ENCODE measurements at regions not wholly inside any gene's neighbourhood (a gene's known extent, or its start where the extent isn't known, plus 50 kb on each side); places are given as distances from the start of the nearest gene placed in this dataset.

DNA sequence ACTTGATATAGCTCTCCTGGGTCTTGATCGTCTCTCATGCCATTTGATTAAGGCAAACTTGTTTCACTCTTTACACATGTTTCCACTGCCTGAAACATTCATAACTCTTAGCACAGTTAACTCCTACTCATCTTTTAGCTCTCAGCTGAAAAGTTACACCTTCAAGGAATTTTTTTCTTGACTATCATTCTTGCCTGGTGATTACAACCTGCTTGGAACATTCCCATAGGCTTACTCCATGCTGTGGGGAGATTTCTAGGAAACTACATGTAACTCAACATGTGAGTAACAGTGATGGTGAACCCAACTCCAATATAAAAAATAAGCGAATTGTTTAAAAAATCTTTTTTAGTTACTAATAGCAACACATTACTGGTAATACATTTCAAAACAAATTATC, 224.1 kb upstream of the MPDZ start:
- H3K27me3 ChIP-seq (ENCODE audit: control insufficient read depth in 2 of 2, insufficient read depth in 1 of 2, low read length in 1 of 2), result no peaks in the 10 kb centered on the region
- 98% methylated on average over 2 of the region's 2 CpGs for WGBS
- DNase-seq (ENCODE audit: low read depth in 6 of 9, low spot score in 9 of 9), result no peak
- H3K36me3 ChIP-seq (ENCODE audit: control insufficient read depth in 2 of 2, insufficient read depth in 2 of 2, low read length in 1 of 2), result no peaks in the 10 kb centered on the region
- H3K4me1 ChIP-seq (ENCODE audit: control insufficient read depth in 2 of 2, insufficient read depth in 2 of 2, low read length in 2 of 2), result no peaks in the 10 kb centered on the region
- H3K9me3 ChIP-seq (ENCODE audit: control insufficient read depth in 2 of 2, insufficient read depth in 1 of 2, low read length in 1 of 2), result no peaks in the 10 kb centered on the region
- no peak overlapping the region for H3K27ac ChIP-seq (ENCODE audit: low read depth in 1 of 2, low read length in 1 of 2)
- H3K4me3 ChIP-seq (ENCODE audit: low read length in 2 of 2), result no peak overlapping the region

- Histone ChIP-seq H3K27ac (ENCODE audit: low read depth in 1 of 2, low read length in 1 of 2) (no peak overlapping the region), H3K27me3 (ENCODE audit: control insufficient read depth in 2 of 2, insufficient read depth in 1 of 2, low read length in 1 of 2) (no peaks in the 10 kb centered on the region), H3K36me3 (ENCODE audit: control insufficient read depth in 2 of 2, insufficient read depth in 2 of 2, low read length in 1 of 2) (no peaks in the 10 kb centered on the region), H3K4me3 (ENCODE audit: low read length in 2 of 2) (no peak overlapping the region), H3K4me1 (ENCODE audit: control insufficient read depth in 2 of 2, insufficient read depth in 2 of 2, low read length in 2 of 2) (no peaks in the 10 kb centered on the region), H3K9me3 (ENCODE audit: control insufficient read depth in 2 of 2, insufficient read depth in 1 of 2, low read length in 1 of 2) (no peaks in the 10 kb centered on the region)
- 94% methylated on average over 6 of the region's 6 CpGs for WGBS
- DNase-seq (ENCODE audit: low read depth in 6 of 9, low spot score in 9 of 9), result no peak
Measured at GRCh38 chr9:13502484-13502883, 223.0 kb upstream of the MPDZ start.

- WGBS, result 94% methylated on average over 1 of the region's 1 CpG
- no peaks in the 10 kb centered on the region for H3K36me3 ChIP-seq (ENCODE audit: control insufficient read depth in 2 of 2, insufficient read depth in 2 of 2, low read length in 1 of 2)
- no peak overlapping the region for H3K27ac ChIP-seq (ENCODE audit: low read depth in 1 of 2, low read length in 1 of 2)
- DNase-seq (ENCODE audit: low read depth in 6 of 9, low spot score in 9 of 9), result no peak
- H3K9me3 ChIP-seq (ENCODE audit: control insufficient read depth in 2 of 2, insufficient read depth in 1 of 2, low read length in 1 of 2), result no peaks in the 10 kb centered on the region
- H3K4me3 ChIP-seq (ENCODE audit: low read length in 2 of 2), result no peak overlapping the region
- no peaks in the 10 kb centered on the region for H3K27me3 ChIP-seq (ENCODE audit: control insufficient read depth in 2 of 2, insufficient read depth in 1 of 2, low read length in 1 of 2)
- no peaks in the 10 kb centered on the region for H3K4me1 ChIP-seq (ENCODE audit: control insufficient read depth in 2 of 2, insufficient read depth in 2 of 2, low read length in 2 of 2)
Measured at GRCh38 chr9:13501018-13501417, 221.5 kb upstream of the MPDZ start.

- Histone ChIP-seq H3K4me1 (ENCODE audit: control insufficient read depth in 2 of 2, insufficient read depth in 2 of 2, low read length in 2 of 2) (no peaks in the 10 kb centered on the region), H3K36me3 (ENCODE audit: control insufficient read depth in 2 of 2, insufficient read depth in 2 of 2, low read length in 1 of 2) (no peaks in the 10 kb centered on the region), H3K4me3 (ENCODE audit: low read length in 2 of 2) (no peak overlapping the region), H3K27ac (ENCODE audit: low read depth in 1 of 2, low read length in 1 of 2) (no peak overlapping the region), H3K27me3 (ENCODE audit: control insufficient read depth in 2 of 2, insufficient read depth in 1 of 2, low read length in 1 of 2) (no peaks in the 10 kb centered on the region), H3K9me3 (ENCODE audit: control insufficient read depth in 2 of 2, insufficient read depth in 1 of 2, low read length in 1 of 2) (no peaks in the 10 kb centered on the region)
- DNase-seq (ENCODE audit: low read depth in 6 of 9, low spot score in 9 of 9), result no peak
- WGBS, result 98% methylated on average over 1 of the region's 1 CpG
Measured at GRCh38 chr9:13500034-13500433, 220.5 kb upstream of the MPDZ start.

DNA sequence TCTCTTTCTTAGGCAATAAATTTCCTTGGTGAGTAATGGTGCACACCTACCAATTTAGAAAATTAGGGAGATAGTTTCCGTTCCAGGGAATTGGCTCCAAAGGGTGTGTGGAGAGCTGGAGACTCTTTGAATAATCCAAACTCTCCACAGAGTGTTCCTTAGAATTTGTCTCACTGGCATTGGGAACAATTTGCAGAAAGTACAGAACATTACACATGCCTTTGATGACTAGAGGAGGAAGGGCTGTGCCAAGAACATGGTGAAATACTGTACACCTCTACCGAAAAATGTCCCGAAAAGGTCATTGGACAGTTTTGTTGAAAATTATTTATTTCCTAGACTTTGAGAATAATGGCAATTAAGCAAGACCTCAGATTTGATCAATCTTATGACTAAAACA, 214.2 kb upstream of the MPDZ start:
- no peaks in the 10 kb centered on the region for H3K4me1 ChIP-seq (ENCODE audit: control insufficient read depth in 2 of 2, insufficient read depth in 2 of 2, low read length in 2 of 2)
- DNase-seq (ENCODE audit: low read depth in 6 of 9, low spot score in 9 of 9), result no peak
- WGBS, result 96% methylated on average over 3 of the region's 3 CpGs
- no peak overlapping the region for H3K27ac ChIP-seq (ENCODE audit: low read depth in 1 of 2, low read length in 1 of 2)
- H3K4me3 ChIP-seq (ENCODE audit: low read length in 2 of 2), result no peak overlapping the region
- no peaks in the 10 kb centered on the region for H3K9me3 ChIP-seq (ENCODE audit: control insufficient read depth in 2 of 2, insufficient read depth in 1 of 2, low read length in 1 of 2)
- no peaks in the 10 kb centered on the region for H3K36me3 ChIP-seq (ENCODE audit: control insufficient read depth in 2 of 2, insufficient read depth in 2 of 2, low read length in 1 of 2)
- H3K27me3 ChIP-seq (ENCODE audit: control insufficient read depth in 2 of 2, insufficient read depth in 1 of 2, low read length in 1 of 2), result no peaks in the 10 kb centered on the region

DNA sequence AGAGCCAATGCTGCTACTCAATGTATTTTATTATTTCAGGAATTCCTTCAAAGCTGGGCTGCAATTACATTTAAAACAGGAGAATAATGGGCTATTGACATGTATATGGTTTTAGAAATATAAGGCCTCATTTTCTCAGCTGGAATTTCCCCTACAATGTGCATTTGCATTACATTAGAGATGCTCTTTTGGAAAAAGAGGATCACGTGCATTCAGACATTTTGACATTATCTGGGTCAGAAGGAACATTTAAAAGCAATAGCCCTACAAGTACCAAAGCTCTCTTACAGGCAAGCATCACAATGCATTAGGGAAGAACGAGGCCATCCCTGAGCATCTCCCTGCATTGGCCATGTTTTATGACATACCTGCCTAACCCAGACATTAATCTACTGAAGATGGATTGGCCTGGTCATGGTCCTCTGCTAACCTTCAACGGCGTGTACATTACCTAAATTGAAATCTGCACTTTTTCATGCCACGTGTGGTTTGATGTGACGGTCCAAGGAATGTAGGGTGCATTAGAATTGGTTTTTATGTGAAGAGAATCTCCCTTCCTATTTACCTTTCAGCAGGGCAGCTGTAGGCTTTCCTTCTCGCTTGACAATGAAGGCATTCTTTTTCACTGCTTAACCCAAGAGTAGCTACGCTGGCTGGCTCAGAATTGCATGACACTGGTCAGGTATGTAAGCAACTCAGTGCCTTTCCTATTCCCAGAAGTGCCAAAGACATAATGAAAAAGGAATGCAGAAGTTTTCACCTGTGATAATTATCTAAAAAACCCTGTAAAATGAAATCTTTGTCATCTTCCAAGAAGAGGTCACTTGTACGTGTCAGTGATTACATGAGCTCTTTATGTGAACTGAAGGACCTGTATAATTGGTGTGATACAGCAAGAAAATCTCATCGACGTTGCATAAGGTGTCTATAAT, 212.3 kb upstream of the MPDZ start:
- Histone ChIP-seq H3K4me1 (ENCODE audit: control insufficient read depth in 2 of 2, insufficient read depth in 2 of 2, low read length in 2 of 2) (no peaks in the 10 kb centered on the region), H3K27me3 (ENCODE audit: control insufficient read depth in 2 of 2, insufficient read depth in 1 of 2, low read length in 1 of 2) (no peaks in the 10 kb centered on the region), H3K36me3 (ENCODE audit: control insufficient read depth in 2 of 2, insufficient read depth in 2 of 2, low read length in 1 of 2) (no peaks in the 10 kb centered on the region), H3K9me3 (ENCODE audit: control insufficient read depth in 2 of 2, insufficient read depth in 1 of 2, low read length in 1 of 2) (no peaks in the 10 kb centered on the region), H3K4me3 (ENCODE audit: low read length in 2 of 2) (no peak overlapping the region), H3K27ac (ENCODE audit: low read depth in 1 of 2, low read length in 1 of 2) (no peak overlapping the region)
- WGBS, result 87% methylated on average over 11 of the region's 11 CpGs
- DNase-seq (ENCODE audit: low read depth in 6 of 9, low spot score in 9 of 9), result no peak

GRCh38 chr9:13491138-13491492, 211.6 kb upstream of the MPDZ start:
- Histone ChIP-seq H3K4me1 (ENCODE audit: control insufficient read depth in 2 of 2, insufficient read depth in 2 of 2, low read length in 2 of 2) (no peaks in the 10 kb centered on the region), H3K36me3 (ENCODE audit: control insufficient read depth in 2 of 2, insufficient read depth in 2 of 2, low read length in 1 of 2) (no peaks in the 10 kb centered on the region), H3K27me3 (ENCODE audit: control insufficient read depth in 2 of 2, insufficient read depth in 1 of 2, low read length in 1 of 2) (no peaks in the 10 kb centered on the region), H3K27ac (ENCODE audit: low read depth in 1 of 2, low read length in 1 of 2) (no peak overlapping the region), H3K4me3 (ENCODE audit: low read length in 2 of 2) (no peak overlapping the region), H3K9me3 (ENCODE audit: control insufficient read depth in 2 of 2, insufficient read depth in 1 of 2, low read length in 1 of 2) (no peaks in the 10 kb centered on the region)
- 78% methylated on average over 1 of the region's 1 CpG for WGBS
- DNase-seq (ENCODE audit: low read depth in 6 of 9, low spot score in 9 of 9), result no peak

- Histone ChIP-seq H3K4me1 (ENCODE audit: control insufficient read depth in 2 of 2, insufficient read depth in 2 of 2, low read length in 2 of 2) (no peaks in the 10 kb centered on the region), H3K27ac (ENCODE audit: low read depth in 1 of 2, low read length in 1 of 2) (no peak overlapping the region), H3K9me3 (ENCODE audit: control insufficient read depth in 2 of 2, insufficient read depth in 1 of 2, low read length in 1 of 2) (no peaks in the 10 kb centered on the region), H3K4me3 (ENCODE audit: low read length in 2 of 2) (no peak overlapping the region), H3K27me3 (ENCODE audit: control insufficient read depth in 2 of 2, insufficient read depth in 1 of 2, low read length in 1 of 2) (no peaks in the 10 kb centered on the region), H3K36me3 (ENCODE audit: control insufficient read depth in 2 of 2, insufficient read depth in 2 of 2, low read length in 1 of 2) (no peaks in the 10 kb centered on the region)
- DNase-seq (ENCODE audit: low read depth in 6 of 9, low spot score in 9 of 9), result no peak
- 86% methylated on average over 6 of the region's 6 CpGs for WGBS
Measured at GRCh38 chr9:13487936-13488335, 208.4 kb upstream of the MPDZ start.

GRCh38 chr9:13487498-13487897, 208.0 kb upstream of the MPDZ start:
- H3K27me3 ChIP-seq (ENCODE audit: control insufficient read depth in 2 of 2, insufficient read depth in 1 of 2, low read length in 1 of 2), result no peaks in the 10 kb centered on the region
- H3K4me1 ChIP-seq (ENCODE audit: control insufficient read depth in 2 of 2, insufficient read depth in 2 of 2, low read length in 2 of 2), result no peaks in the 10 kb centered on the region
- H3K4me3 ChIP-seq (ENCODE audit: low read length in 2 of 2), result no peak overlapping the region
- H3K9me3 ChIP-seq (ENCODE audit: control insufficient read depth in 2 of 2, insufficient read depth in 1 of 2, low read length in 1 of 2), result no peaks in the 10 kb centered on the region
- no peak overlapping the region for H3K27ac ChIP-seq (ENCODE audit: low read depth in 1 of 2, low read length in 1 of 2)
- no peak for DNase-seq (ENCODE audit: low read depth in 6 of 9, low spot score in 9 of 9)
- WGBS, result 71% methylated on average over 2 of the region's 2 CpGs
- H3K36me3 ChIP-seq (ENCODE audit: control insufficient read depth in 2 of 2, insufficient read depth in 2 of 2, low read length in 1 of 2), result no peaks in the 10 kb centered on the region
